Adrenal gland (tissue), 9 donors: ENCODE measurements at regions not wholly inside any gene's neighbourhood (a gene's known extent, or its start where the extent isn't known, plus 50 kb on each side); places are given as distances from the start of the nearest gene placed in this dataset.
A peak's percentile ranks its signal among the peaks of the same experiment; 100 is the strongest.

Experiments used
- DNase-seq, 7 donors: peaks; one replicate each; pipeline ENCODE4 v3.0.0-alpha.2; 2019 to 2020
- H3K27ac ChIP-seq, 5 donors: fragments of 200-600 bp; sonication (generic) in 4 of 5; 1 replicate in 3 of 5; 2 replicates in 2 of 5; pipeline versions ENCODE4 v1.5.1 to v1.8.0; 2016 to 2020; ENCODE audit warnings: mild to moderate bottlenecking in 1 of 5
- H3K27me3 ChIP-seq: fragments of 200-600 bp; 2 replicates; pipeline ENCODE4 v1.8.0; 2021
- H3K36me3 ChIP-seq, 2 donors: fragments of 200-600 bp; replicated peaks in 1 of 2; 1 replicate in 1 of 2; 2 replicates in 1 of 2; pipeline versions ENCODE4 v1.5.1 to v1.8.0; 2018 to 2022
- H3K4me1 ChIP-seq, 2 donors: fragments of 200-600 bp; replicated peaks in 1 of 2; 1 replicate in 1 of 2; 2 replicates in 1 of 2; pipeline versions ENCODE4 v1.5.1 to v1.8.0; 2018 to 2021
- H3K4me3 ChIP-seq, 4 donors: fragments of 200-600 bp; sonication (generic) in 3 of 4; one replicate each; pipeline ENCODE4 v1.5.1; 2016 to 2018
- H3K9me3 ChIP-seq, 3 donors: fragments of 200-600 bp; sonication (generic) in 1 of 3; replicated peaks in 1 of 3; 1 replicate in 2 of 3; 2 replicates in 1 of 3; pipeline versions ENCODE4 v1.5.1 to v1.8.0; 2016 to 2021
- POLR2A ChIP-seq, 2 donors: fragments of 450-650 bp; IDR thresholded peaks; one replicate each; pipeline ENCODE4 v1.6.1; 2017; ENCODE audit warnings: antibody characterized with exemption in 2 of 2, mild to moderate bottlenecking in 2 of 2, moderate library complexity in 1 of 2
- WGBS, 4 donors: extraction: QIAGEN DNeasy Blood & Tissue Kit in 2 of 4; methylation state at CpG; one replicate each; pipeline versions ENCODE4 v1.1.5 to v1.1.7; 2013 to 2017; 5-methylcytosine and 5-hydroxymethylcytosine counted together
- intact Hi-C, 2 donors: fragments of 100-400 bp; cut with DNase I; formaldehyde crosslinking; loops; one replicate each; pipeline versions ENCODE4 v1.14.1 to v1.15.0; 2022 to 2023
- TF ChIP-seq, protein P1 (sequence below), 6 experiments: fragments of 450-650 bp in 4 of 6; fragments of 200-600 bp in 2 of 6; sonication (generic) in 1 of 6; IDR thresholded peaks; 1 replicate in 5 of 6; 2 replicates in 1 of 6; pipeline versions ENCODE4 v1.5.1 to v1.8.0; 2016 to 2021; ENCODE audit warnings: antibody characterized with exemption in 6 of 6, mild to moderate bottlenecking in 2 of 6, moderate library complexity in 1 of 6
- donor health status: healthy with polysubstance abuse.
- donor health status: Bipolar disorder and iron deficiency.
- donor health status: DM: yes; HTN: yes; CAD: no.
- donor health status: DM: no; HTN: no; CAD: no.
- donor health status: DM: no; HTN: no; CAD: no.

DNA sequence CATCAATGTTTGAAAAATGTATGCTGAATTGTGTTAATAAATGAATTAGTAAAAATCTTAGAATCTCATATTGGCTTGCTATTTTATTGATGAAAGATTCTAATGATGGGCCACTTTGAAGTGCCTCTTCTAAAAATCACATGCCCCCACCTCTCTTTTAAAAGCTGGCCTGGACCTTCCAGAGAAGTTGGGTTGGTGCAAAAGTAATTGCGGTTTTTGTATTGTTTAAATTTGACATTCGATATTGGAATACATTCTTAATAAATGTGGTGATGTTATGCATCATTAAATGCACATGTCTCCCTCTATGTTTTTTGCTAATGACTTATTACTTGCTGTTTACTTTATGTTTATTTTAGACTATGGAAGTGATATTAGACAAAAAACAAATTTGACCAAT lies 314.6 kb upstream of the C16orf82 start:
- intact Hi-C loops: no loop called here

DNA sequence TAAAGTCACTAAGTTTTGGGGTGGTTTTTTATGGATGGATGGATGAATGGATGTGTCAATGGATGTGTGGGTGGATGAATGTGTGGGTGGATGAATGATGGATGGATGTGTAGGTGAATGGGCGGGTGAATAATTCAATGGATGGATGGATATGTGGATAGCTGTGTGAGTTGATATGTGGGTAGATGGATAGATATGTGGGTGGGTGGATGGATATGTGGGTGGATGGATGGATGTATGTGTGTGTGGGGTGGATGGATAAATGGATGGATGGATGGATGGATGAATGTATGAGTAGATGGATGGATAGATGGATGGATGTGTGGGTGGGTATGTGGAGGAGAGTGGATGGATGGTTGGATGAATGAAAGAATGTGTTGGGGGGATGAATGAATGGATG lies 310.1 kb upstream of the C16orf82 start:
- no peaks in the 10 kb centered on the region for H3K4me1 ChIP-seq
- WGBS, 4 donors: 0 to 38% (median 0%) methylated on average over 1 of the region's 1 CpG
- intact Hi-C loops: no loop called here
- H3K27ac ChIP-seq: no peak overlapping the region
- no peaks in the 10 kb centered on the region for H3K9me3 ChIP-seq
- peaks cover 6% of the 10 kb centered on the region for H3K27me3 ChIP-seq
- H3K4me3 ChIP-seq: no peak overlapping the region
- TF ChIP-seq, protein P1, sequence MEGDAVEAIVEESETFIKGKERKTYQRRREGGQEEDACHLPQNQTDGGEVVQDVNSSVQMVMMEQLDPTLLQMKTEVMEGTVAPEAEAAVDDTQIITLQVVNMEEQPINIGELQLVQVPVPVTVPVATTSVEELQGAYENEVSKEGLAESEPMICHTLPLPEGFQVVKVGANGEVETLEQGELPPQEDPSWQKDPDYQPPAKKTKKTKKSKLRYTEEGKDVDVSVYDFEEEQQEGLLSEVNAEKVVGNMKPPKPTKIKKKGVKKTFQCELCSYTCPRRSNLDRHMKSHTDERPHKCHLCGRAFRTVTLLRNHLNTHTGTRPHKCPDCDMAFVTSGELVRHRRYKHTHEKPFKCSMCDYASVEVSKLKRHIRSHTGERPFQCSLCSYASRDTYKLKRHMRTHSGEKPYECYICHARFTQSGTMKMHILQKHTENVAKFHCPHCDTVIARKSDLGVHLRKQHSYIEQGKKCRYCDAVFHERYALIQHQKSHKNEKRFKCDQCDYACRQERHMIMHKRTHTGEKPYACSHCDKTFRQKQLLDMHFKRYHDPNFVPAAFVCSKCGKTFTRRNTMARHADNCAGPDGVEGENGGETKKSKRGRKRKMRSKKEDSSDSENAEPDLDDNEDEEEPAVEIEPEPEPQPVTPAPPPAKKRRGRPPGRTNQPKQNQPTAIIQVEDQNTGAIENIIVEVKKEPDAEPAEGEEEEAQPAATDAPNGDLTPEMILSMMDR (IDR thresholded peaks at IDR 0.05): no peak
- no peak for TF ChIP-seq POLR2A (IDR thresholded peaks at IDR 0.05)
- no peaks in the 10 kb centered on the region for H3K36me3 ChIP-seq
- no peak for DNase-seq

More for the DNA sequence above, 314.6 kb upstream of the C16orf82 start:
- TF ChIP-seq POLR2A (IDR thresholded peaks at IDR 0.05): no peak
- TF ChIP-seq, protein P1 (IDR thresholded peaks at IDR 0.05): no peak
- Histone ChIP-seq H3K36me3 (no peaks in the 10 kb centered on the region), H3K27me3 (peaks cover 6% of the 10 kb centered on the region), H3K4me3 (no peak overlapping the region), H3K27ac (no peak overlapping the region), H3K4me1 (no peaks in the 10 kb centered on the region), H3K9me3 (no peaks in the 10 kb centered on the region)
- 87 to 92% (median 90%) methylated on average over 2 of the region's 2 CpGs for WGBS, 4 donors
- no peak for DNase-seq

DNA sequence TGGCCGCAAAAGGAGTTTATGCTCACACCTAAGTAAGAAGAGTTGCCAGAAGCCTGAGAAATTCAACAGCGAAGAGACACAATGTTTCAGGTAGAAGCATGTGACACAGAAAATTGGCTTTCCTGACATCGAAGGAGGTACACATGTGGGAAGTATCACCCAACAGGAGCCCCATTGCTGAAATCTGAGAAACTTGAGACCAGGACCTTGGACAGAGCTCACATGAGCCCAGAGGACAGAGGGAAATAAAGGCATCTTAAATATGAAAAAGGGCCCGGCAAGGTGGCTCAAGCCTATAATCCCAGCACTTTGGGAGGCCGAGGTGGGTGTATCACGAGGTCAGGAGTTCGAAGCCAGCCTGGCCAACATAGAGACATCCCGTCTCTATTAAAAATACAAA lies 304.1 kb upstream of the C16orf82 start:
- no peak overlapping the region for H3K27ac ChIP-seq
- H3K4me3 ChIP-seq: no peak overlapping the region
- H3K36me3 ChIP-seq: no peaks in the 10 kb centered on the region
- no peak for TF ChIP-seq POLR2A (IDR thresholded peaks at IDR 0.05)
- TF ChIP-seq, protein P1 (IDR thresholded peaks at IDR 0.05): no peak
- intact Hi-C loops: no loop called here
- DNase-seq: no peak
- H3K27me3 ChIP-seq: no peaks in the 10 kb centered on the region
- no peaks in the 10 kb centered on the region for H3K9me3 ChIP-seq
- no peaks in the 10 kb centered on the region for H3K4me1 ChIP-seq
- 65 to 78% (median 68%) methylated on average over 8 of the region's 8 CpGs for WGBS, 4 donors

DNA sequence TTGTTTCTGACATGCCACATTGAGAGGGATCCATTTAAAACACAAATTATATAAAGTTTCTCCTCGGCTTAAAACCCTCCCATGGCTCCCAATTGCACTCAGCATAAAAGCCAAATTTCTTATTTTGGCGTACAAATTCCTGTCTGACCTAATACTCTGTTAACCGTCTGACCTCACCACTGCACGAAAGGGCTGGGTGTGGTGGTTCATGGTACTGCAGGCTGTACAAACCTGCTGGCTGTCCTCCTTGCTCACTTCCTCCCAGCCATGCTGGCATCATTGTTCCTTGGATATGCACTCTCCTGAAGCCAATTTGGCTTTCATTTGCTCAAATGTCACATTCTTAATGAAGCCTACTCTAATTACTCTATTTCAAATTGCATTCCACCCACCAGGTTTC lies 301.6 kb upstream of the C16orf82 start:
- Histone ChIP-seq H3K27ac (no peak overlapping the region), H3K27me3 (no peaks in the 10 kb centered on the region), H3K9me3 (no peaks in the 10 kb centered on the region), H3K4me3 (no peak overlapping the region), H3K36me3 (no peaks in the 10 kb centered on the region), H3K4me1 (no peaks in the 10 kb centered on the region)
- intact Hi-C loops: no loop called here
- 19 to 34% (median 32%) methylated on average over 3 to 4 of the region's 4 CpGs for WGBS, 4 donors
- DNase-seq: no peak
- TF ChIP-seq, protein P1 (IDR thresholded peaks at IDR 0.05): peak in 3 of 6 experiments; percentile 9 to 29 (median 14)
- TF ChIP-seq POLR2A (IDR thresholded peaks at IDR 0.05): no peak
